GM21515 (cell line): ENCODE measurements at regions not wholly inside any gene's neighbourhood (a gene's known extent, or its start where the extent isn't known, plus 50 kb on each side); places are given as distances from the start of the nearest gene placed in this dataset.

ENCODE experiments used
- ATAC-seq: cut with Tn5 transposase; IDR thresholded peaks from one replicate; pipeline ENCODE4 v1.9.1; 2021; ENCODE audit not compliant: unreplicated experiment

DNA sequence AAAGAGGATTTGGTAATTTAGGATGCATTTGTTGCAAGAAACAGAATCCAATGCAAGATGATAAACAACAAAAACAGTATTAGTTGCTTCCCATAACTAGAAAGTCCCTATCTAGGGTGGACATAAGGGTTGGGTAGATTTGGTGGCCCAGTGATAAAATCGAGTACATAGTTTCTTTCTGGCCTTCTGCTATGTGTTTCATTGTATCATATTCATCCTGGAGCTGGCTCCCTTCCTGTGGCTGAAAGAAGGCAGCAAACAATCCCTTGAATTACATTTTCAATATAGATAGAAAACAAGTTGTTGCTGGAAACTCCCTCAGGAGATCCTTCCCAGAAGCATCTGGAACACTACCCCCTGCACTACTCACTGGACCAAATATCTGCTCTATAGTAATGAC is 135.1 kb downstream of the ID4 start:
- ATAC-seq, result no peak

DNA sequence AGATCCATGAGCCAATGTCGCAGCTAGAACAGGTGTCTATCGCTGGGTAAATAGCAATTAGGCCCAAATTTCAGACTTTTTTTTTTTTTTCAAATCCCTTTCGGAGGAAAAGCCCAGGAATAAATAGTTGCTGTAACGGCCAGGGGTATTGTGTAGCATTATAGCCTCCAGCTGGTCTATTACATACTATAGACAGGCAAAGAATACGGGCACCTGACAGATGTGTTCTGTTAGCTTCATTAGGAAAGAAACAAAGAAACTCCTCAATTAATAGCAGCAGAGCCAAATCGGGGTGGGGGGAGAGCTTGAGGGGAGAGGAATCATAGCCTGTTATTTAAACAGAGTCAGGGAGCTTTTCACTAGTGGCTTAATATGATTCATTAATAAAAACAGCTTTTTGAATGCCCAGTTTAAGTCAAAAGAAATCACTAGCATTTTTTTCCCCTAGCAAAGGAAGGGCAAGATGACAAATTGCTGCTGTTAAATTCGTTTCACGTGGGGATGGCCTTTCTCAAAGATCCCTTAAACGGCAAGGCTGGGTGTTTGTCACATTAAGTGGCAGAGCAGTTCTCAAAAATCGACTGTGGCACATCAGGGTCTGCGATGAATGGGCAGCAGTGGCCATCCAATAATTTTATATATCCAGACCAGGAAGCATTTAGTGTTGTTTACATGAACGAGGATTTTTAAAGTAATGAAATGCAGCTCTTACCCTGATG is 139.4 kb downstream of the ID4 start:
- no peak for ATAC-seq

DNA sequence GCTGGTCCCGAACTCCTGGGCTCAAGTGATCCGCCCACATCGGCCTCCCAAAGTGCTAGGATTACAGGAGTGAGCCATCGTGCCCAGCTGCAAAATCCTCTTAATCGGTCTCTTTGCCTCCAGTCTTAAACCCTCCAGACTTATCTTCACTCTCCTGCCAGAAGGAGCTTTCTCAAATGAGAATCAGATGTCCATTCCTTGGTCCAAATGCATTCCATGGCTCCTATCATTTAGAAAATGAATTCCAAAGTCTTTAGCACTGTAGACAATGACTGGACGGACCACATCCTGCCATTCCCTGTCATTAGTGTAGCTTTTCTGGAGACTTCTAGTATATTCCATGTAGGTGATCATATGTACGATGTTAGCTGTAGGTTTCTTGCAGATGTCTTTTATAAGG is 141.9 kb downstream of the ID4 start:
- ATAC-seq, result no peak

DNA sequence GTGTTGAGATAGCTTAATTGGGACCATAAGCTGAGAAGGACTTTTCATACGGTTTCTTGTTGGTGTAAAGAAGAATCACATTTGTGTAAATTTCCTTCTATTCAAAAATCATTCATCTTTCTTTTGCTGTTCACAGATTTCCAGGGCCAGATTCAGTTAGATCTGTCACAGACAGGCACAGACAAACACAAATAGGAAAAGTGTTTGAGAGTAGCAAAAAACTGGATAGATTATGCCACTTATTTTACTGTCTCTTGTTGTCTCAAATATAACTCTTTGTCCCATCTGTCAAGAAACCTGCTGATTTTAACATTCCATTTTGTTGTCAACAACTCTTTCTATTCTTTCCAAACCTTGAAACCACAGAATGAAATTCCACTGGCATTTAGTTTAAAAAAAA is 142.8 kb downstream of the ID4 start:
- no peak for ATAC-seq

DNA sequence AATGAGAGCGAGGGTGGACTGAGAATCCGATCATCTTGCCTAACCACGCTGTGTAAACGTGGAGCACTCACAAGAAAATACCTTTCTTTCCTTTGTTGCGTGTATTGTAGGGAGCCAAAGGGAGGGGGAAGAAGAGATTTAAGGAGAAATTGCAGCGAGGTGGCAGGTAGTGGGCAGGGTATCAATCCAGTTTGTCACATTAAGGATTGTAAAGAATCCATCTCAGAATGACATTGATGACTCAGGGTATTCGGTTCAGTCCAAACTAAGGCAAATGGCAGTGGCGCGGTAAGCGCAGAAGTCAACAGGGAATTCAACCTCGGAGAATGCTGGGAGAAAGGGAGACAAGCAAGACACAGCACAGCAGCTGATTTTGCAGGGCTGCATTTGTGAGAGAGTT is 146.2 kb downstream of the ID4 start:
- no peak for ATAC-seq

DNA sequence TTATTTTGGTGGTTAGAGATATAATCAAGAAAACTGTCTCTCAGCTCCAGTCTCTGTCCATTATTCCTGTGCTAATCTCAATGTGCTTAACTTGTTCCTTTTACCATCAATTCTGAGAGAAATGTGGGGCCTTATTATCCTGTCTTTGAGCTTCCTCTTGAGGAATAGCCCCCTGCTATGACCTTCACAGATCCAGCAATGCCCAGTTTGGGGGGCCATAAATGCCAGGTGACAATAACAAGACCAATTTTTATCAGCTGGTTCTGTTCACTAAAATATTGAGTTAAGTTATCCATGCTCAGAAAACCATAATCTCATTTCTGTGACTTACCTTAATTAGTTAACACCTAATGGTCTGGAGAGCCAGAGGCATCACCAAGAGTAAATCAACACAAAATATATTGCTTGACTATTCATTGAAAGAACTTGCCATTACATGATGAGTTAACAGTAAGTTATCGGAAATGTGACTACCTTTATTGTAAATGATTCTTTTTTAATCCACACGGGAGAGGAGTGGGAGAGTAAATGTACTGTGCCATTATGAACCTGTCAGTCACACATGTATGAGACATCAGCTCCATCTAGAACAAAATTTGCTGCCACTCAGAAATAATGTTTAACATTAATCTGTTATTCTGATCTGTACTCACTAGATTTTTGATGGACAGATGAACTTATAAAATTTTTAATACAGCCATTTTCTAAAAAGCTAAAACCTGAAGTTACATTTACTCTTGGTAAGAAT is 149.7 kb downstream of the ID4 start:
- no peak for ATAC-seq

DNA sequence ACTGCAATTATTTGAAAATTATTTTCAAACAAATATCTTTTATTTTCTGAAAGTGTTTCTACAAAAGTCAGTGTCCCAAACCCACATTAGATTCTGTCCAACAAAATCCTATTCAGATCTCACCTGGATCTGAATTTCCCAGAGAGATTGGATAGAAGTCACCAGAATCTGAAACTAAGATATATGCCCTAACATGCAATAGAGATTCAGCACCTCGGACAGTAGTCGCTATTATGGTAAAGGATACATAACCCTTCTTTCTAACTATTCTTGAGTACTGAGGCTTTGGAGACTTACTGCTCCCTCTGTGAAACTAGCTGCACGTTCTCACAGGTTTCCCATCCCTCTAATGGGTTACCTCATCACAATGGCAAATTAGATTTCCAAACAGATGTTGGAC is 151.4 kb downstream of the ID4 start:
- ATAC-seq, result no peak

DNA sequence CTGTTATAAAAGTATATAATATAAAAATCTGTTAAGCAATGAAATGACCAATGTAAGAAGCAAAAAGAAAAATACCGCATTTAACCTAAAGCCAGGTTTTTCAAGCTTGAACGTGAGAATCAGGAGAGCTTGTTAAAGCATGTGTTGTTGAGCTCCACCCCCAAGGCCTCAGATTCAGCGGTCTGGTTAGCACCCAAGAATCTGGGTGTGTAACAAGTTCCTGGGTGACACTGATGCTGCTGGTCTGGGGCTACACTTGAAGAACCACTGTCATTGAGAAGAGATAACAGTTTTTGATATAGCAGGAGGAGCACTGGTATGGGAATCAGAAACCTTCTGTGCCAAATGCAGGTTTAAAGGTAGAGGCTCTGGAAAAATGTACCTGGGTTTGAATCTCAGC is 154.0 kb downstream of the ID4 start:
- ATAC-seq, result no peak

DNA sequence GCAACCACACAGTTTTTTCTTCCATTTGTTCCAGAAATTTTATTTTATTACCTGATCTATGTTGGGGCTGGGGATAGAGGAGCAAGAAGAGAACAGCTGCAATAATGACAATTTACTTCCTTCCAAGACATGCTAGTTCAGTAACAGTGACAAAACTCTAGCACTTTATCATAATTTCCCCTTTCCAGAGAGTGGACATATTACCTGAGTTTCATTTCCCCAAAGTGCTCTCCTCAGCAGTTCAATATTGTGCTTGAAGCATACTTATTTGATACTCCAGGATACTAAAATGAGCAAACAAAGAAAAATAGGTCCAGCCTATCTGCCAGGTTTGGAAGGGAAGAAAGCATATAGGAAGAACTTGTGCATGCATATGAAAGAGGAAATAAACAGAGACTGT is 157.7 kb downstream of the ID4 start:
- ATAC-seq, result no peak

DNA sequence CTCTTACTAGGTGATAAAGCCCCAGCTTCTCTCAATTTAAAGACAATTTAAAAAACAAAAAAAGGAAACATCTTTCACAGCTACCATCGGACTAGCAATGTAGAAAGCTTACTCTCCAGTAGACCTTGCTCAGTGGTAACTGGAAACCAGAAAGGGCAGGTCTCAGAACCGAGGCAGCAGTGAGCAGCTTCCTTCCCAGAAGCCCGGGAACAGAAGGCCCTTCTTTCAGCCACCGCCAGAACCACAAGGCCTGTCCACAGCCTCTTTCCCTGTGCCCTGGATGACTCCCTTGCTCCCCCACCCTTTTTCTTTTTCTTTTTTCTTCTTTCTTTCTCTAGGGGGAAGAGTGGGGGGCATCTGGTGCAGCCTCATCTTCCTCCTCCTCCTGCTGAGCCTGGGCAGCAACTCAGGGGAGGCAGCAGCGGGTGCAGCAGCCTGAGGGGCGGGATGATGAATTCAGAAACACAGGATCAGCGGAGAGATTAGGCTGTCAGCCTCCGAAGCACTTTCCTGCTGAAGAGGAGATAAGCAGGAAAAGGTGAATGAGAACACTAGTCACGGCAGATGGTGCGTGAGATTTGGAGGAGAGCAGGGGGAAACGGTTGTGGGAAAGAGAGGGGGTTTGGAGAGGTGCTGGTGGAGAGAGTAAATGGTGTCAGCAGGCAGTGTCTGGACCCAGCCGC is 158.5 kb downstream of the ID4 start:
- no peak for ATAC-seq

DNA sequence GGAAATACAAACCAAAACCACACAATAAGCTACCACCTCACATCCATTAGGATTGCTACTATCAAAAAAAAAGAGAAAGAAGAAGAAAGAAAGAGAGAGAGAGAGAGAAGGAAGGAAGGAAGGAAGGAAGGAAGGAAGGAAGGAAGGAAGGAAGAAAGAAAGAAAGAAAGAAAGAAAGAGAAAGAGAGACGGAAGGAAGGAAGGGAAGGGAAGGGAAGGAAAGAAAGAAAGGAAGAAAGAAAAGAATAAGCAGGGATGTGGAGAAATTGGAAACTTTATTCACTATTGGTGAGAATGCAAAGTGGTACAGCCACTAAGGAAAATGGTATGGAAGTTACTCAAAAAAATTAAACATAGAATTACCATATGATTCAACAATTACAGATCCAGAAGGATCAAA is 159.9 kb downstream of the ID4 start:
- ATAC-seq, result no peak

DNA sequence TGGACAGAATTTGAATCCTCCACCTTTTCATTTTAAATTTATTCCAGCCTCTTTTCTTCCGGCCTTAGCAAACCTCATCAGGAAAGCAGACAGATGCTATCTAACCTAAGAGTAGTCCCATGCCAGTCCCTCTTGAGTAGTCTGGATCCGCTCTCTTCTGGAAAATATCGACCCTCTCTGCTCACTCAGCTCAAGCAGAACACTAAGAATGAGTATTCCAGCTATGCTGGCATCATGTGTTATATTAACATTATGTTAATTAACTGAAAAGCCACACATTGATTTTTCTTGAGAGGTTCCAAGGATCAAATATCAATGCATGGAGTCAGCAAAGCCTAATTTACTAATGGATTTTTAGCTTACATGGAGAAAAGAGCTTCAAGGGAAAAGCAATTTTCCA is 161.4 kb downstream of the ID4 start:
- ATAC-seq, result no peak

DNA sequence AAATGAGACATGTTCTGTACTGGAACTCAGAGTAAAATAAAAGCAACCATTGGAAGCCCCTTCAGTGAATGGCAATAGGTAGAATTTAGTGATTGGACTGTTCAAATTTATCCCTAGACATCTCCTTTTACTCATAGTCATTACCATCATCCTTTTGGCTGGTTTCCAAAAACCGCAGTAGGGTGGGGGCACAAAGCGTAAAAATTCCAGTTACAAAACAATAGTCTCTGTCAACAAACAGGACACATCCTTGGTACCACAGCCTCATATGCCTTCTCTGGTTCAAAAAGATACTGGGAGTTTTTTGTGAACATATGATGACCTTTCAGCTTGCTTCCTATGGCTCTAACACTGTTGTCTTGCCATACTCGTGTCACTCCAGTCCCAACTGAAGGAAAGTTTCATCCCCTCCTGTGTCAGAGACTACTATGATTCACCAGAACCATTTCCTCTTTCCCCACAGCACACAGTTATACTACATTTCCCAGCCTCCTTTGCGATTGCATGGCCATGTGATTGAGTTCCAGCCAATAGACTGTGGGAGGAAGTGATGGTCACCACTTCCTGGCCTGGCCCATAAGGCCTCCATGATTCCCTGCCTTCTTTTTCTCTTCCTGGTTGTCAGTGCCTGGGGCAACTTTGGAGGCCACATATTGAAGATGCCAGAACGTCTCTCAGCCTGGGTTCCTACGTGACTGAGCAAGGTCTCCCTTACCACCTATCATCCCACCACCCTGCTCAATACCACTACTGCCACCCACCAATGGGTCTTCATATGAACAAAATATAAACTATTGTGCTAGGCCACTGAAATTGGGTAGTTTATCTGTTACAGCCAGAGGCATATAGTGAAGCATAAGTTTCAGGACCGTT is 162.4 kb downstream of the ID4 start:
- peak; percentile 89 for ATAC-seq

DNA sequence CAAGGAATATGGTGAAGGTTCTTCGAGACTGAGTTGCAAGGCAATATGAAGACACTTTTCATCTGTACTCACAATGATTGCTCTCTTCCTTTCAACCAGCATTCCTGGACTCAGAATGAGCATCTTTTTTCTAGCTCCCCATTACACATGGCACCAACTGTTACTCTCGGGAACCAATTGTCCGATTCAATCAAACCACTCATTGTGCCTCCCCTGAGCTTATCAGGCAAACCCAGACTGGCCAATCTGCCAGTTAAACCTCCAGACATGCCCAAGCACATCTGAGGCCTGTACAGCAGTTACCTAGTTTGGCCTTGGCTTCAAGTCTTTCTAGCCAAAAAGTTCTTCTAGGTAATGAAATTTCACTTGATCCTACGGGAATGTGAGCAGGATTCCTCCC is 164.1 kb downstream of the ID4 start:
- no peak for ATAC-seq

DNA sequence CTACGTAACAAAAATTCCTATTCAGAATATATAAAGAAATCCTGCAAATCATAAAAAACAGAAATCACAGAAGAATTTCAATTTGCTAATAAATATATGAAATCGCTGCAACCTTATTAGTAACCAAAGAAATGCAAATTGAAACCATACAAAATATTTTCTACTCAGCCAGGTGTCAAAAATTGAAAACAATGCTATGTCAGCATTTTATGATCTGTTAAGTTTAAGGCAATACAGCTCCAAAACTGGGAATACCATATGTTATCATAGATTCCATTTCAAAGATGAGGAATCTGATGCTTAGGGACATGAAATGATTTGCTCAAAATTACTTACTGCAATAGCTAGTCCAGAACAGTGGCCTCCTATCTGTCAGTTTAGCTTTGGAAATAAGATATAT is 168.9 kb downstream of the ID4 start:
- ATAC-seq, result no peak

DNA sequence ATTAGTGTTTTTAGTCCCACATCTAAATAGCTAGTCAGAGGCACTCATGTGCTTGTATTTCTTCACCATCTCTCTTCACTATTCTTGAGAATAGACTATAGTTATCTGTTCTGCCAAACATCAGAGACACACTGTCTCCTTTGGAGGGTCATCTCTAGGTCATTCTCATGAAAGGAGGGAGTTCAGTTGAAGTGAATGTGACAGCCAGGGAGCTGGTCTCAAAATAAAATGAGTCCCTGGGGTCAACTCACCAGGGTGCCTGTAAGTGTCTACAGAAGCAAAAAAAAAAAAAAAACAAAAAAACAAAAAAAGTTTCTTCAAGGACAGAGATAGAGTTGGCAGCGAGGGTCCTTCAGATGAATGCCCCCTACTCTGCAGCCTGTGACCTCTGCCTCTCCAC is 171.0 kb downstream of the ID4 start:
- no peak for ATAC-seq

DNA sequence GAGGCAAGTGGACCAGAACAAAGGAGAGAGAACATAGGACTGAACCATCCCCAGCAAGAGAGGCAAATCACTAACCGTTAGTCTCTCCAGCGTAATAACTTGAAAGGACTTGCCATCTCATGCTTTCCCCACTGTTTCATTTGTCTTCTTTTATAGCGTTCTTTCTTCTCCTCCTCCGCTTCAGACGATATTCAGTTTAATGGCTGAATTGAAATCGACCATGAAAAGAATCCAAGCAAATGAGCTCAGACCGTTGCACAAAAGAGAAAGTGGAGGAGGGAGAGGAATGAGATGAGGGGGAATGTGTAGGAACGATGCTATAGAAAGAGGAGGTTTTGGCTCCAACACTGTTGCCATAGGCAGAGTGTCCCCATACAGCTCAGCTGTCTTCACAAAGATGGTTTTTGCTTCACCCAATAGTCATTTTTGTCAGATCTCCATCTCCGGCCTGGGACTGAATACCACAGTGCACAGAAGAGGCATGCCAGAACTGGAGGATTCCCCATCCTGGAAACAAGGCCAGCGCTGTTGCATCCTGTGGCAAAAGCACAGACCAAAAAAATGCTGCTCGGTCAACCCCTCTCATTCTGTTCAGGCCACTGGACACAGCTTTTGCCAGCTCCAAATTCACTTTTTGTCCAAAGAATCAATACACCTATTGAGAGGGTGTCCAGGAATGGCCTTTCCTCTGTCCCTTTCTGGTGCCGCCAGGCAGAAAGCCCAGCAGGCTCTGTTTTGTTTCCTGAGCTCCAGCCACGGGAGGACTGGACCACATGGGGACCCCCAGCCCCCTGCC is 176.1 kb downstream of the ID4 start:
- ATAC-seq, result no peak

DNA sequence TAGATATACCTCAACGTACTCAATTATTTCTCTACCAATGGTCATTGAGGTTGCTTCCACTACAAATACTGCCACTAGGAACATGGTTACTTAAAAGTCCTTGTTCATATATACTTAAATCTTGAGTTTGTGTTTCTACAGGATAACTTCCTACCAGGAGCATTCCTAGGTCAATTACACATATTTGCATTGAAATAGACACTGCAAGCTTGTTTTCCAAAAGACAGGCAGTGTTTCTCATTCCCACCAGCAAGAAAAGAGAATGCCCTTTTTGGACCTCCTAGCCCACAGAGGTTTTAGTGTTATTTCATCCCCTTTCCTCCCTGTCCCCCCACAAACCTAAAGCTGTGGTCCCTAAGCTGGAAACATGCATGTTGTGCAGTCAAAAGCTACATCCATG is 177.3 kb downstream of the ID4 start:
- ATAC-seq, result no peak

DNA sequence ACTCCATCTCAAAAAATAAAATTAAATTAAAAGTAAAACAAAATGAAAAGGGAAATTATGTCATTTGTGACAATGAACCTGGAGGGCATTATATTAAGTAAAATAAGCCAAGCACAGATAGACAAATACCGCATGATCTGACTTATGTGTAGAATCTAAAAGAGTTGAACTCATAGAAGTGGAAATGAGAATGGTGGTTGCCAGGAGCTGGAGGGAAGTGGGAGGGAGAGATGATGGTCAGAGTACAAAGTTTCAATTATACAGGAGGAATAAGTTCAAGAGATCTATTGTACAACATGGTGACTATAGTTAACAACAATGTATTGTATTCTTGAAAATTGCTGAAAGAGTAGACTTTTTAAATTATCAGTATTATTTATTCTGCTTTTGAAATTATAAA is 183.4 kb downstream of the ID4 start:
- ATAC-seq, result no peak

DNA sequence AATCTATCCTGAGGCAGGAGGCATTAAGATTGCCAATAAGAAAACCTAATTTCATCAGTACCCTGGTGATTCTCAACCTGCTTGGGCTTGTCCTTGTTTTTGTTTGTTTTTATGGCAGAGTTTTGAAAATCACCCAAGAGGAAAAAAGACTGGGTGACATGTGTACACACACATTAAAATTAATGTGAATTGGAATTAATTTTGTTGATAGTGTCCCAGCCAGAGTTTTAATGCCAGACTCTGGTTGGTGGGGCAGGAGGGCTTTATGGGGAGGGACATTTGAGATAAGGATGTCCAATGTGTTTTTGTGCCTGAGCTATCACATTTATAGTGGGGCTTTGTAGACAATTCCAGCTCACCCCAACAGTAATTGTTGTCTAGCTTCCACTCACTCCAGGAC is 184.6 kb downstream of the ID4 start:
- ATAC-seq, result no peak
